Peyer's patch (tissue), 4 donors: ENCODE measurements at regions not wholly inside any gene's neighbourhood (a gene's known extent, or its start where the extent isn't known, plus 50 kb on each side); places are given as distances from the start of the nearest gene placed in this dataset.

Source experiments
- DNase-seq, 3 donors: peaks; one replicate each; pipeline ENCODE4 v3.0.0-alpha.2; 2017 to 2019
- H3K27ac ChIP-seq, 4 donors: fragments of 200-600 bp; sonication (generic); one replicate each; pipeline ENCODE4 v1.5.1; 2016 to 2019
- H3K27me3 ChIP-seq, 2 donors: fragments of 200-600 bp; sonication (generic); one replicate each; pipeline ENCODE4 v1.5.1; 2019
- H3K36me3 ChIP-seq, 3 donors: fragments of 200-600 bp; sonication (generic); one replicate each; pipeline ENCODE4 v1.5.1; 2016 to 2019
- H3K4me1 ChIP-seq, 4 donors: fragments of 200-600 bp; sonication (generic); one replicate each; pipeline ENCODE4 v1.5.1; 2016 to 2019
- H3K4me3 ChIP-seq, 4 donors: fragments of 200-600 bp; sonication (generic); 1 replicate in 3 of 4; 2 replicates in 1 of 4; pipeline ENCODE4 v1.5.1; 2016 to 2019; ENCODE audit warnings: mild to moderate bottlenecking in 1 of 4
- H3K9me3 ChIP-seq, 4 donors: fragments of 200-600 bp; sonication (generic); one replicate each; pipeline ENCODE4 v1.5.1; 2016 to 2019; ENCODE audit warnings: mild to moderate bottlenecking in 1 of 4
- POLR2A ChIP-seq, 2 donors: fragments of 450-650 bp; IDR thresholded peaks; one replicate each; pipeline ENCODE4 v1.5.1; 2017; ENCODE audit warnings: antibody characterized with exemption in 2 of 2, mild to moderate bottlenecking in 2 of 2, moderate library complexity in 2 of 2
- TF ChIP-seq, protein P1 (sequence below), 6 experiments: fragments of 450-650 bp in 4 of 6; fragments of 200-600 bp in 2 of 6; sonication (generic) in 1 of 6; IDR thresholded peaks; one replicate each; pipeline ENCODE4 v1.5.1; 2017 to 2019; ENCODE audit warnings: antibody characterized with exemption in 6 of 6, mild to moderate bottlenecking in 3 of 6, moderate library complexity in 1 of 6

DNA sequence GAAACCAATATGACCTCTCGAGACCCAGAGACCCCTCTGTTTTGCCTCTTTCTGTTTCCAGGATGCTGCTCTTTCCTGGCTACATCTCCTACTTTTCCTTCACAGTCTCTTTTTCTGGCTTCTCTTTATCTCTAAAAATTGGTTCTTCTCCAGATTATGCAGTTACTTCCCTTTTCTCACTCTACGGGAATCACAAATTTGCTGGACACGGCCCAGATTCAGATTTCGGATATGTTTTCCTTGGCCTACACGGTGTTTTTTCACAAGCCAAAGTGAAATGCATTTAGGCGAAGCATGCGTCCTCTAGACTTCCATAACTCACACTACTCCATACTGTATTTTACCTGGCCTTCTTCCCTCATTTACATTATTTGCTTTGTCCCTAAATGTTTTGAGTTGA, 214.7 kb upstream of the MIR17HG start:
- Histone ChIP-seq H3K27me3 (no peaks in the 10 kb centered on the region), H3K4me3 (no peak overlapping the region), H3K9me3 (no peaks in the 10 kb centered on the region), H3K27ac (no peak overlapping the region), H3K36me3 (no peaks in the 10 kb centered on the region), H3K4me1 (no peaks in the 10 kb centered on the region)
- TF ChIP-seq, protein P1, sequence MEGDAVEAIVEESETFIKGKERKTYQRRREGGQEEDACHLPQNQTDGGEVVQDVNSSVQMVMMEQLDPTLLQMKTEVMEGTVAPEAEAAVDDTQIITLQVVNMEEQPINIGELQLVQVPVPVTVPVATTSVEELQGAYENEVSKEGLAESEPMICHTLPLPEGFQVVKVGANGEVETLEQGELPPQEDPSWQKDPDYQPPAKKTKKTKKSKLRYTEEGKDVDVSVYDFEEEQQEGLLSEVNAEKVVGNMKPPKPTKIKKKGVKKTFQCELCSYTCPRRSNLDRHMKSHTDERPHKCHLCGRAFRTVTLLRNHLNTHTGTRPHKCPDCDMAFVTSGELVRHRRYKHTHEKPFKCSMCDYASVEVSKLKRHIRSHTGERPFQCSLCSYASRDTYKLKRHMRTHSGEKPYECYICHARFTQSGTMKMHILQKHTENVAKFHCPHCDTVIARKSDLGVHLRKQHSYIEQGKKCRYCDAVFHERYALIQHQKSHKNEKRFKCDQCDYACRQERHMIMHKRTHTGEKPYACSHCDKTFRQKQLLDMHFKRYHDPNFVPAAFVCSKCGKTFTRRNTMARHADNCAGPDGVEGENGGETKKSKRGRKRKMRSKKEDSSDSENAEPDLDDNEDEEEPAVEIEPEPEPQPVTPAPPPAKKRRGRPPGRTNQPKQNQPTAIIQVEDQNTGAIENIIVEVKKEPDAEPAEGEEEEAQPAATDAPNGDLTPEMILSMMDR (IDR thresholded peaks at IDR 0.05), result no peak
- TF ChIP-seq POLR2A (IDR thresholded peaks at IDR 0.05), result no peak
- no peak for DNase-seq

- TF ChIP-seq POLR2A (IDR thresholded peaks at IDR 0.05), result no peak
- TF ChIP-seq, protein P1 (IDR thresholded peaks at IDR 0.05), result peak; percentile 25 to 76 (median 66)
- peak in 1 of 3 donors; percentile 76 for DNase-seq
- H3K36me3 ChIP-seq, result no peaks in the 10 kb centered on the region
- no peaks in the 10 kb centered on the region for H3K4me1 ChIP-seq
- H3K27me3 ChIP-seq, result no peaks in the 10 kb centered on the region
- no peak overlapping the region for H3K27ac ChIP-seq
- no peaks in the 10 kb centered on the region for H3K9me3 ChIP-seq
- H3K4me3 ChIP-seq, result no peak overlapping the region
Observed at GRCh38 chr13:91133941-91134802, 213.3 kb upstream of the MIR17HG start.

GRCh38 chr13:91134803-91135184, 212.7 kb upstream of the MIR17HG start:
- TF ChIP-seq, protein P1 (IDR thresholded peaks at IDR 0.05), result no peak
- no peak for TF ChIP-seq POLR2A (IDR thresholded peaks at IDR 0.05)
- no peak overlapping the region for H3K27ac ChIP-seq

GRCh38 chr13:91135376-91135775, 212.1 kb upstream of the MIR17HG start:
- no peaks in the 10 kb centered on the region for H3K36me3 ChIP-seq
- DNase-seq, result no peak
- no peak overlapping the region for H3K4me3 ChIP-seq
- TF ChIP-seq, protein P1 (IDR thresholded peaks at IDR 0.05), result no peak
- no peak for TF ChIP-seq POLR2A (IDR thresholded peaks at IDR 0.05)
- H3K27ac ChIP-seq, result no peak overlapping the region
- H3K4me1 ChIP-seq, result no peaks in the 10 kb centered on the region
- no peaks in the 10 kb centered on the region for H3K9me3 ChIP-seq
- H3K27me3 ChIP-seq, result no peaks in the 10 kb centered on the region

More at GRCh38 chr13:91134803-91135184, 212.7 kb upstream of the MIR17HG start:
- Histone ChIP-seq H3K4me3 (no peak overlapping the region), H3K9me3 (no peaks in the 10 kb centered on the region), H3K27me3 (no peaks in the 10 kb centered on the region), H3K36me3 (no peaks in the 10 kb centered on the region), H3K4me1 (no peaks in the 10 kb centered on the region)
- no peak for DNase-seq

- Histone ChIP-seq H3K27ac (no peak overlapping the region), H3K4me3 (no peak overlapping the region), H3K36me3 (no peaks in the 10 kb centered on the region), H3K9me3 (no peaks in the 10 kb centered on the region), H3K4me1 (no peaks in the 10 kb centered on the region), H3K27me3 (no peaks in the 10 kb centered on the region)
- DNase-seq, result no peak
- TF ChIP-seq, protein P1 (IDR thresholded peaks at IDR 0.05), result no peak
- TF ChIP-seq POLR2A (IDR thresholded peaks at IDR 0.05), result no peak
Observed at GRCh38 chr13:91135968-91136367, 211.5 kb upstream of the MIR17HG start.
